Stomach (tissue), 8 donors: ENCODE measurements at regions not wholly inside any gene's neighbourhood (a gene's known extent, or its start where the extent isn't known, plus 50 kb on each side); places are given as distances from the start of the nearest gene placed in this dataset.

Source experiments
- DNase-seq, 2 donors: peaks; one replicate each; pipeline versions ENCODE4 v3.0.0 to v3.0.0-alpha.2; 2013 to 2019
- H3K27ac ChIP-seq, 5 donors: fragments of 200-600 bp in 4 of 5; sonication (generic) in 4 of 5; one replicate each; pipeline ENCODE4 v1.5.1; 2013 to 2019; ENCODE audit warnings: mild to moderate bottlenecking in 1 of 5, moderate library complexity in 1 of 5
- H3K27me3 ChIP-seq, 3 donors: fragments of 200-600 bp; sonication (generic); one replicate each; pipeline ENCODE4 v1.5.1; 2017 to 2019; ENCODE audit warnings: mixed run types in 1 of 3
- H3K36me3 ChIP-seq, 4 donors: fragments of 200-600 bp; sonication (generic); 1 replicate in 3 of 4; 2 replicates in 1 of 4; pipeline ENCODE4 v1.5.1; 2016 to 2019
- H3K4me1 ChIP-seq, 4 donors: fragments of 200-600 bp; sonication (generic); one replicate each; pipeline ENCODE4 v1.5.1; 2016 to 2019
- H3K4me3 ChIP-seq, 4 donors: fragments of 200-600 bp; sonication (generic) in 3 of 4; one replicate each; pipeline ENCODE4 v1.5.1; 2016 to 2019; ENCODE audit warnings: mild to moderate bottlenecking in 1 of 4
- H3K9me3 ChIP-seq, 4 donors: fragments of 200-600 bp; sonication (generic); one replicate each; pipeline ENCODE4 v1.5.1; 2016 to 2019
- CTCF ChIP-seq, 7 experiments: fragments of 450-650 bp in 4 of 7; fragments of 200-600 bp in 3 of 7; sonication (generic) in 3 of 7; IDR thresholded peaks; one replicate each; pipeline ENCODE4 v1.5.1; 2016 to 2019; ENCODE audit warnings: antibody characterized with exemption in 7 of 7, control low read depth in 2 of 7, mild to moderate bottlenecking in 1 of 7
- EP300 ChIP-seq: sonication (generic); formaldehyde crosslinking; IDR thresholded peaks from one replicate; pipeline ENCODE4 v1.6.1; 2017; ENCODE audit warnings: antibody characterized with exemption
- POLR2A ChIP-seq, 4 donors: fragments of 450-650 bp; IDR thresholded peaks; one replicate each; pipeline ENCODE4 v1.6.1; 2016; ENCODE audit warnings: antibody characterized with exemption in 4 of 4, control low read depth in 2 of 4, mild to moderate bottlenecking in 1 of 4, moderate library complexity in 1 of 4
- POLR2AphosphoS5 ChIP-seq, 3 donors: sonication (generic); formaldehyde crosslinking; IDR thresholded peaks; one replicate each; pipeline ENCODE4 v1.6.1; 2016; ENCODE audit warnings: antibody characterized with exemption in 3 of 3
- WGBS, 5 donors: extraction: QIAGEN DNeasy Blood & Tissue Kit in 3 of 5; methylation state at CpG; one replicate each; pipeline versions ENCODE4 v1.1.5 to v1.1.7; 2013 to 2018; 5-methylcytosine and 5-hydroxymethylcytosine counted together
- intact Hi-C: fragments of 100-400 bp; cut with DNase I; formaldehyde crosslinking; loops from one replicate; pipeline ENCODE4 v1.15.1; 2023; ENCODE audit warnings: low total_unique reads
- donor health status: healthy with polysubstance abuse.
- donor health status: Bipolar disorder and iron deficiency.
- donor health status: healthy.

DNA sequence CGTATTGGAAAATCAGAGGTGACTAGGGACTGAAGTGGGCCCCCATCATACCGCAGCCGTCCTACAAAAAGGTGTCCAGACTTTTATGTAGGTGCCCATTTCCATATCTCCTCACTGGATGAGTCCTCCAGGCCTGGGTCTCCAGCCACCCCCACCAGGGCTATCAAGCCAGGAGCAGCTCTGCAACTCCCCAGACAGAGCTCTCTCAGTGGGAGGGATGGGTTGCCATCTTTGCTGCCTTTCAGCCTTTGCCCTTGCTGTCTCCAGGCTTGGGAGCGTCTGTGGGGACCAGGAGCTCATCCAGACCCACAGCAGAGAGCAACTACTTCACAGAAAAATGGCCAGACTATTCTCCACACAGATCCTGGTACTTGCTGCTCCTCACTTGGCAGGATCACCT is 802.7 kb upstream of the IGFBP3 start:
- H3K27me3 ChIP-seq: no peaks in the 10 kb centered on the region
- no peak for TF ChIP-seq POLR2A (IDR thresholded peaks at IDR 0.05)
- TF ChIP-seq POLR2AphosphoS5 (IDR thresholded peaks at IDR 0.05): no peak
- no peak for TF ChIP-seq CTCF (IDR thresholded peaks at IDR 0.05)
- no peak for TF ChIP-seq EP300
- no peak for DNase-seq
- H3K4me3 ChIP-seq: no peak overlapping the region
- no peak overlapping the region for H3K27ac ChIP-seq
- H3K9me3 ChIP-seq: peaks cover 0 to 7% (median 0%) of the 10 kb centered on the region in 4 donors
- no peaks in the 10 kb centered on the region for H3K4me1 ChIP-seq
- H3K36me3 ChIP-seq: no peaks in the 10 kb centered on the region
- 93 to 100% (median 96%) methylated on average over 4 of the region's 4 CpGs for WGBS, 5 donors
- intact Hi-C loops: no loop called here

DNA sequence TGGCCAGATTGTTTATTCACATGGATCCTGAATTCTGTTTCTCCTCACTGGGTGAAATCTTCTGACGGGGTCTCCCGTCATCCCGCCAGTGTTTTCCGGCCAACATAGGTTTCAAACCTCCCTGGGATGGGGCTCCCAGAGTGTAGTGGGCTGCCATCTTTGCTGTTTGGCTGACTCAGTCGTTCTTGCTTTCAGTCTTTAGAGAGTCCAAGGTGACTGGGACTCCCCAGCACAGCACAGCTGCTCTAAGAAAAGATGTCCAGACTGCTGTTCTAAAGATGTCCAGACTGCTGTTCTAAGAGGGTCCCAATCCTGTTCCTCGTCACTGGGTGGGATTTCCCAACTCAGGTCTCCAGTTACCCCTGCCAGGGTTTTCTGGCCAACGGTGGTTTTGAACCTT is 801.9 kb upstream of the IGFBP3 start:
- WGBS, 5 donors: 67 to 81% (median 78%) methylated on average over 7 of the region's 7 CpGs
- Histone ChIP-seq H3K9me3 (peaks cover 0 to 7% (median 0%) of the 10 kb centered on the region in 4 donors), H3K27ac (no peak overlapping the region), H3K4me1 (no peaks in the 10 kb centered on the region), H3K27me3 (no peaks in the 10 kb centered on the region), H3K4me3 (no peak overlapping the region), H3K36me3 (no peaks in the 10 kb centered on the region)
- TF ChIP-seq POLR2AphosphoS5 (IDR thresholded peaks at IDR 0.05): no peak
- TF ChIP-seq CTCF (IDR thresholded peaks at IDR 0.05): no peak
- no peak for TF ChIP-seq POLR2A (IDR thresholded peaks at IDR 0.05)
- intact Hi-C loops: no loop called here
- DNase-seq: no peak

- Histone ChIP-seq H3K27me3 (no peaks in the 10 kb centered on the region), H3K27ac (no peak overlapping the region), H3K4me3 (no peak overlapping the region), H3K4me1 (no peaks in the 10 kb centered on the region), H3K9me3 (peaks cover 0 to 1% (median 0%) of the 10 kb centered on the region in 4 donors), H3K36me3 (no peaks in the 10 kb centered on the region)
- intact Hi-C loops: no loop called here
- no peak for TF ChIP-seq POLR2AphosphoS5 (IDR thresholded peaks at IDR 0.05)
- TF ChIP-seq POLR2A (IDR thresholded peaks at IDR 0.05): no peak
- no peak for TF ChIP-seq CTCF (IDR thresholded peaks at IDR 0.05)
- no peak for TF ChIP-seq EP300
- no peak for DNase-seq
- 38 to 88% (median 72%) methylated on average over 2 of the region's 2 CpGs for WGBS, 5 donors
These were observed 799.7 kb upstream of the IGFBP3 start for GRCh38 chr7:46720761-46721160.

DNA sequence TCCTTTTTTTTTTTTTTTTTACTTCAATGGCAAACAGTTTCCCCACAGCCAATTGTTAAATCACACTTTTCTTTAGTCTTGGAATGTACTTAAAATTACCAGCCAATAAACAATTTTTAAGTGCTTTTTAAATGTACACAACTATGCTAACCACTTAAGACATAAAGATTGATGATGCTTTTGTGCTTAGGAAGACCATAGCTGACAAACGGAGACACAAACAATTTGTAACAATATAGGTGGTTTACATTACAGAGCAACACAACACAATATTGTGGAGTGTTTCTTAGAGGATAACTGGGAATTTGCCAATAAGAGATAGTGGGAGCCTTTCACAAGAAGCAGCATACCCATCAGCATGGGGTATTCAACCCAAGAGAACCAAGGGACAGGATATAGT is 798.5 kb upstream of the IGFBP3 start:
- Histone ChIP-seq H3K27me3 (no peaks in the 10 kb centered on the region), H3K4me3 (no peak overlapping the region), H3K9me3 (no peaks in the 10 kb centered on the region), H3K27ac (no peak overlapping the region), H3K36me3 (no peaks in the 10 kb centered on the region), H3K4me1 (peaks cover 0 to 8% (median 2%) of the 10 kb centered on the region in 4 donors)
- intact Hi-C loops: no loop called here
- no peak for TF ChIP-seq POLR2A (IDR thresholded peaks at IDR 0.05)
- no peak for TF ChIP-seq CTCF (IDR thresholded peaks at IDR 0.05)
- no peak for TF ChIP-seq EP300
- TF ChIP-seq POLR2AphosphoS5 (IDR thresholded peaks at IDR 0.05): no peak
- no peak for DNase-seq
- 52 to 93% (median 79%) methylated on average over 1 of the region's 1 CpG for WGBS, 5 donors
